ENCODE measurements at regions not wholly inside any gene's neighbourhood (a gene's known extent, or its start where the extent isn't known, plus 50 kb on each side); places are given as distances from the start of the nearest gene placed in this dataset.

DNA sequence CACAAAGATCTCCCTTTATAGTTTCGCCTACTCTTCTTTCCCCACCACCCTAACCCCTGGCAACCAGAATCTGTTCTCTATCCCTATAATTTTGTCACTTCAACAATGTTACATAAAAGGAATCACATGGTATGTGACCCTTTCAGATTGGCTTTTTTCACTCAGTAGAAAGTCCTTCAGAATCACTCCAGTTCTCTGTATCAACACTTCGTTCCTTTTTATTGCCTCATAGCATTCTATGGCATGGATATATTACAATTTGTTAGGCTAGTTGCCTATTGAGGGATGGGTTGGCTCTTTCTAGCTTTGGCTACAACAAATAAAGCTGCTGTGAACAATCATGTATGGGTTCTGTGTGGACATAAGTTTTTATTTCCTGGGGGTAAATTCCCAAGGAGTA is 163.1 kb downstream of the RPIA start:
- ATAC-seq (no peak), DNase-seq (no peak)
- H3K4me1 ChIP-seq, result no peaks in the 10 kb centered on the region
- H3K36me3 ChIP-seq, result no peaks in the 10 kb centered on the region
- TF ChIP-seq, protein P1, sequence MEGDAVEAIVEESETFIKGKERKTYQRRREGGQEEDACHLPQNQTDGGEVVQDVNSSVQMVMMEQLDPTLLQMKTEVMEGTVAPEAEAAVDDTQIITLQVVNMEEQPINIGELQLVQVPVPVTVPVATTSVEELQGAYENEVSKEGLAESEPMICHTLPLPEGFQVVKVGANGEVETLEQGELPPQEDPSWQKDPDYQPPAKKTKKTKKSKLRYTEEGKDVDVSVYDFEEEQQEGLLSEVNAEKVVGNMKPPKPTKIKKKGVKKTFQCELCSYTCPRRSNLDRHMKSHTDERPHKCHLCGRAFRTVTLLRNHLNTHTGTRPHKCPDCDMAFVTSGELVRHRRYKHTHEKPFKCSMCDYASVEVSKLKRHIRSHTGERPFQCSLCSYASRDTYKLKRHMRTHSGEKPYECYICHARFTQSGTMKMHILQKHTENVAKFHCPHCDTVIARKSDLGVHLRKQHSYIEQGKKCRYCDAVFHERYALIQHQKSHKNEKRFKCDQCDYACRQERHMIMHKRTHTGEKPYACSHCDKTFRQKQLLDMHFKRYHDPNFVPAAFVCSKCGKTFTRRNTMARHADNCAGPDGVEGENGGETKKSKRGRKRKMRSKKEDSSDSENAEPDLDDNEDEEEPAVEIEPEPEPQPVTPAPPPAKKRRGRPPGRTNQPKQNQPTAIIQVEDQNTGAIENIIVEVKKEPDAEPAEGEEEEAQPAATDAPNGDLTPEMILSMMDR (IDR thresholded peaks at IDR 0.05), result no peak
- no peak for TF ChIP-seq POLR2A (IDR thresholded peaks at IDR 0.05)
- intact Hi-C loops (cut with DNase I), result no loop called here
- WGBS (ENCODE audit: insufficient coverage, low coverage, low lambda C conversion rate, missing lambda C conversion rate), result 60% methylated on average over 2 of the region's 2 CpGs
- H3K27me3 ChIP-seq, result no peaks in the 10 kb centered on the region
- H3K9me3 ChIP-seq, result no peaks in the 10 kb centered on the region
- H3K4me3 ChIP-seq, result no peak overlapping the region
- H3K27ac ChIP-seq, result no peak overlapping the region

DNA sequence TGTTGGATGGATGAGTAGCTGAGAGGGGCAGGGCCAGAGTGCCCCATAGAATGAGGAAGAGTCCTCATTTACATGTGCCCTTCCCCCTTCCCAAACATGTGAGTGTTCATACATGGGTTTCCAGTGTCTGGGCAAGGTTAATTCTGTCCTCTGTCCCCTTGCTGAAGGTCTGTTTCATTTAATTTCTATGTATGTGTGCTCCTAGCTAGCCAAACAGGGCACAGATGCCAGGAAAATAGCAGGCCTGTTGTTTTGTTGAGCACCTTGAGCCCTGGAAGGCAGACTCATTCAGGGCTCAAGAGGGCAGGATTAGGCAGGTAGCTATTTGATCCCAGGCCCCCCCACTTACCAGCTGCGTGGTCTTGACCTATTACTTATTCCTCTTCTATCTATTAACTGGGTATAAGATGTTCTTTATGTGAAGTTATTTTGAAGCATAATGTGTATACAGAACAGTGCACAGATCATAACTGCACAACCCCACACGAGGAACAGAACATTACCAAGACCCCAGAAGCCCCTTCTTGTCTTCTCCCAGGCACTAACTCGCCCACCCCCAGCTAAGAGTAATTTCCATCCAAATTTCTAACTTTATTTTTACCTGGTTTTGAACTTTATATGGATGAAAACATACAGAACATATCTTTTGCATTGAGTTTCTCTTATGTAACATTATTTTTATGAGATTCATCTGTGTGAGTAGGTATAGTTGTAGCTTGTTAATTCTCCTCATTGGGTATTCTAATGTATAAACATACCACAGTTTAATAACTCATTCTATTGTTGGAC is 164.3 kb downstream of the RPIA start:
- TF ChIP-seq, protein P1 (IDR thresholded peaks at IDR 0.05), result no peak
- TF ChIP-seq POLR2A (IDR thresholded peaks at IDR 0.05), result no peak
- Histone ChIP-seq H3K4me3 (no peak overlapping the region), H3K4me1 (no peaks in the 10 kb centered on the region), H3K27ac (no peak overlapping the region), H3K27me3 (no peaks in the 10 kb centered on the region), H3K36me3 (no peaks in the 10 kb centered on the region), H3K9me3 (no peaks in the 10 kb centered on the region)
- DNase-seq (no peak), ATAC-seq (no peak)
- WGBS (ENCODE audit: insufficient coverage, low coverage, low lambda C conversion rate, missing lambda C conversion rate), result 41% methylated on average over 3 of the region's 3 CpGs
- intact Hi-C loops (cut with DNase I), result no loop called here

DNA sequence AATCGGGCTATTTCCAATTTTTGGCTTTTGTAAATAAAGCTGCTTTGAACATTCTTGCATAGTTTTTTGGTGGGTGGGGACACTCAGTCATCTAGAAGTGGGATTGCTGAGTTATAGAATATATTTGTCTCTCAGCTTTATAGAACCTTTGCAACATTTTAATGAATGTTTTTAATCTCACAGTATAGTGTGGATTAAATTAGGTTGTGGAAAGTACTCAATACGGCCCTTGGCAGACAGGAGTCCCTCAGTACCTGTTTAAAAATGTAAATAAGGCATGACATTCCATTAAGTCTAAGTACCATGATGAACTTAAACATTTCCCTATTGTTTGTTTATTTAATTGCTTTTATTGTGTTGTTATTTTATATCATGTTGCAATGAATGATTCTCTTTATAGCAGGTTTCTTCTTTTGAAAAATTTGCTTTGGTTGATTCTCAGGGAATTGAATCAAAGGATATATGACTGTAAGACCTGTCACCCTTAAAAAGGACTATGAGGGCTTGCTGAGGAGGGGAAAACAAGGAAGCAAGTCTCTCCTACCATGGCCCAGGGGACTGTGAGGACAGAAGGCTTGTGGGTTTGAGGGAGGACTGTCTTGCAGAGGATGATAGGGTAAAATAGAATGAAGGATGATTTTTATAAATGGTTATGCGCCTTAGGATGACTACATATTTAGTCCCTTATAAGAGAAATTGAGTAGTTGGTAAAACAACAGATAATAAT is 165.1 kb downstream of the RPIA start:
- WGBS (ENCODE audit: insufficient coverage, low coverage, low lambda C conversion rate, missing lambda C conversion rate), result 71% methylated on average over 3 of the region's 3 CpGs
- no peaks in the 10 kb centered on the region for H3K4me1 ChIP-seq

DNA sequence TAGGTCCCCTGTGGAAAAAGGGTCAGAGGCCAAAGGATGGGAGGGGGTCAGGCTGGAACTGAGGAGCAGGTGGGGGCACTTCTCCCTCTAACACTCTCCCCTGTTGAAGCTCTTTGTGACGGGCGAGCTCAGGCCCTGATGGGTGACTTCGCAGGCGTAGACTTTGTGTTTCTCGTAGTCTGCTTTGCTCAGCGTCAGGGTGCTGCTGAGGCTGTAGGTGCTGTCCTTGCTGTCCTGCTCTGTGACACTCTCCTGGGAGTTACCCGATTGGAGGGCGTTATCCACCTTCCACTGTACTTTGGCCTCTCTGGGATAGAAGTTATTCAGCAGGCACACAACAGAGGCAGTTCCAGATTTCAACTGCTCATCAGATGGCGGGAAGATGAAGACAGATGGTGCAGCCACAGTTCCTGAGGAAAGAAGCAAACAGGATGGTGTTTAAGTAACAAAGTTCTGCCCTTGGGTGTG is 165.8 kb downstream of the RPIA start:
- TF ChIP-seq POLR2A (IDR thresholded peaks at IDR 0.05), result no peak
- TF ChIP-seq, protein P1 (IDR thresholded peaks at IDR 0.05), result no peak
- H3K9me3 ChIP-seq, result no peaks in the 10 kb centered on the region
- intact Hi-C loops (cut with DNase I), result no loop called here
- H3K4me3 ChIP-seq, result no peak overlapping the region
- no peaks in the 10 kb centered on the region for H3K27me3 ChIP-seq
- WGBS (ENCODE audit: insufficient coverage, low coverage, low lambda C conversion rate, missing lambda C conversion rate), result 57% methylated on average over 5 of the region's 9 CpGs
- H3K36me3 ChIP-seq, result no peaks in the 10 kb centered on the region
- no peaks in the 10 kb centered on the region for H3K4me1 ChIP-seq
- no peak overlapping the region for H3K27ac ChIP-seq
- peak; percentile 28 to 87 (median 48) for ATAC-seq
- DNase-seq, result no peak

More for the DNA sequence above, 165.1 kb downstream of the RPIA start:
- TF ChIP-seq POLR2A (IDR thresholded peaks at IDR 0.05), result no peak
- TF ChIP-seq, protein P1 (IDR thresholded peaks at IDR 0.05), result no peak
- Histone ChIP-seq H3K27ac (no peak overlapping the region), H3K36me3 (no peaks in the 10 kb centered on the region), H3K4me3 (no peak overlapping the region), H3K9me3 (no peaks in the 10 kb centered on the region), H3K27me3 (no peaks in the 10 kb centered on the region)
- no peak for ATAC-seq
- DNase-seq, result no peak
- intact Hi-C loops (cut with DNase I), result no loop called here
